RPMI8226 (cell line): ENCODE measurements at regions not wholly inside any gene's neighbourhood (a gene's known extent, or its start where the extent isn't known, plus 50 kb on each side); places are given as distances from the start of the nearest gene placed in this dataset.

Experiments used
- DNase-seq: peaks from one replicate; pipeline ENCODE4 v3.0.0-alpha.2; 2015

DNA sequence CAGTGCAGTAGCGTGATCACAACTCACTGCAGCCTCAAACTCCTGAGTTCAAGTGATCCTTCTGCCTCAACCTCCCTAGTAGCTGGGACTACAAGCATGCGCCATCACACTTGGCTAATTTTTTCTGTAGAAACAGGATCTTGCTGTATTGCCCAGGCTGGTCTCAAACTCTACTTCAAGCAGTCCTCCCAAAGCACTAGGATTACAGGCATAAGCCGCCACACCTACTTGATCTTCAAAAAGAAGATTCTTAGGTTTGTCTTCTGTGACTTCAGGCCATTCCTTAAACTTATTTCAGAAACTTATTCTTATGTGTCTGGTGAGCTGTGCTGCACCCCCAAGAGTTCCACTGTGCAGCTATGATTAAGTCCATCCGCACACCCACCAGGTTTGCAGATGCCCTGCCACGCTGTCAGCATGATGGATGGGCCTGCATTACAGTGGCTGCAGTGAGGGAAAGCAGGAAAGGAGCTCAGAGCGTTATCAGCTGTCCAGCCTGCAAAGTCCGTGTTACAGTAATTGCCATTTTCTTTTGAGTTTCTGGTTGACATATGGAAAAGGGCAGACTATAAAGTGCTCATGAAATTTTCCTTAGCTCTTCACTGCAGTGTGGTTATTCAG, 146.6 kb downstream of the AASDH start:
- no peak for DNase-seq

GRCh38 chr4:56238251-56238650, 149.0 kb downstream of the AASDH start:
- no peak for DNase-seq

DNA sequence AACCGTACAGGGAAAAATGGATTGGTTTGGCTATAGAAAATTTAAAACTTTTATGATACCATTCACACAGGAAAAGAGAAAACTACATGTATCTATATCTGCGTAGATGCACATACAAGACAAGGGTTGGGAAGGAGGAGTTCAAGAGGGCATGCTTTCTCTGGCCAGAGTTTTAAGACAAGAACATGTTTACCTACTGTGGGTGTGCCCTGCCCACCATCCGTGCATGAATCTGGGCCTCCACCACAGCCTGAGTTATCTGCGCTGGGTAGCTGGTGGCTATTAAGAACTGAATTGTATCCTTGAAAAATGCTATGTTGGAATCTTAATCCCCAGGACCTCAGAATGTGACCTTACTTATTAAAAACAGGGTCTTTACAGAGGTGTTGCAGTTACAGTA, 151.6 kb downstream of the AASDH start:
- DNase-seq: no peak

DNA sequence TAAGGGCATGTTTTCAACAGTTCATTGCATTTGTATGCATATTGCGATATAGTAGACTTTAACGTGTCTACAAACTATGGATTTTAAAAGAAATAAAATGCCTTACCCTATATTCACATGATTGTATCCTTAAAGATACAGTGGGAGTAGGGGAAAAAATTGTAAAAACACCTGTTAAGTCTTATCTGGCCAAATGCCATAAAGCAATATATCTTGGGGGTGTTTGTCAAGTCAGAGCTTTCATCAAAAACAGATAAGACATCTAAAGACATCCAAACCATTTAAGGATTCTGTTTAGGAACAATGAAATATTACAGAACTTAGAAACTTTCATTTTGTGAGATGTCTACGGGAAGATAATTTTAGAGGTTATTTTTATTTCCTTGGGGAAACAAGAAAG, 152.3 kb downstream of the AASDH start:
- DNase-seq: no peak

GRCh38 chr4:56234098-56234497, 153.2 kb downstream of the AASDH start:
- no peak for DNase-seq

DNA sequence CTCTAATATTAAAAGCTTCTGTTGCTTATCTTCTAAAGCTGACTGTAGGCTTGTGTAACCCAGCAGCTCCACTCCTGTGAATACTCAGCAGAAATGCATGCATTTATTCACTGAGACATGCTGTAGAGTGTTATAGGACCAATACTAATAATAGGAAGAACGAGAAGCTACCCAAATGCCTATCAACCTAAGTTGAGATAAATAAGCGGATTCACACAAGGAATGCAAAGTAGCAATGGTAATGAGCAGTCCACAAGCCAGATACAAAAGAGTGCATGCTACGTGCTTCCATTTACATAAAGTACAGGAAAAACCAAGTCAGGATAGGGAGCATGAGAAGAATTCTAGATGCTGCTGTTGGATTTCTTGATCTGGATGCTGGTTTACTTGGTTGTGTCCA, 155.9 kb downstream of the AASDH start:
- DNase-seq: no peak

- no peak for DNase-seq
Observed at GRCh38 chr4:56229947-56230346, 157.3 kb downstream of the AASDH start.

DNA sequence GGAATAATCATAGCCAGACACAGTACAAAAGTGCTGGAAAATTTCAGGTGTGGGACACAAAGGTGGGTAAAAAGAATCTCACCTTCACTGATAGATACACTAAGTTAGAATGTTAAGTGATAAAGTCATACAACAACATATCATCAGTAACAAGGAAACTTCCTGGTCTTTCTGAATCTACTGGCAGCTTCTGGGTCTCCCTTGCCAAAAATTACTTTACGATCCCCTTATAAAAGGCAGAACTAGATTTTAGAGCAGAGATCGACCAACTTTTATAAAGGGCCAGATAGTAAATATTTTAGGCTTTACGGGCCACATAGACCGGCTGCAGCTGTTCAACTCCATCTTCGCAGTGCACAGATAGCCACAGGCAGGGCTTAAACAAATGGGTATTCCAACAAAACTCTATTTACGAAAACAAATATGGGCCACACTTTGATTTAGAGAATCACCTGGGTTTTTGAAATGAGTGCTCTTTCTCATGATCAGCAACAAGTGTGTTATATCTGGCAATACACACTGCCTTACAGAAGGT, 159.9 kb downstream of the AASDH start:
- no peak for DNase-seq

GRCh38 chr4:56226579-56226978, 160.7 kb downstream of the AASDH start:
- no peak for DNase-seq

DNA sequence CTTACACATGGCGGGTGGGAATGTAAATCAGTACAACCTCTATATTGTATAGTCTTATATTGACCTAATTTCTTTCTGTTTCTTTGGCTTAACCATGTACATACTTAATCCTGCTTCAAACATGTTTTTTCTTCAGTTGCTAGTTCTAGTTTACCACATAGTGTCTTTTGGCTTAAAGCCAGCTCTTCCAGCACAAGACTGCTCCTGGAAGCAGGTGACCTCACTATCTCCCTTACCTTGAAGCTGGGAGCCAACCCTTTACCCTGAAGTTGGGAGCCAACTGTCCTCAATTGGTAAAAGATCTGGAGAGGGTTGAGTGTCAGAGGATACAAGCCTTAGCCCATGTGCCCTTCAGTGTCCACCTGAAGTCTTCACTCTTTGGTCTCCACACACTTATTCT, 162.7 kb downstream of the AASDH start:
- DNase-seq: no peak

GRCh38 chr4:56222514-56222913, 164.8 kb downstream of the AASDH start:
- no peak for DNase-seq

- DNase-seq: no peak
Observed at GRCh38 chr4:56220261-56220660, 167.0 kb downstream of the AASDH start.

DNA sequence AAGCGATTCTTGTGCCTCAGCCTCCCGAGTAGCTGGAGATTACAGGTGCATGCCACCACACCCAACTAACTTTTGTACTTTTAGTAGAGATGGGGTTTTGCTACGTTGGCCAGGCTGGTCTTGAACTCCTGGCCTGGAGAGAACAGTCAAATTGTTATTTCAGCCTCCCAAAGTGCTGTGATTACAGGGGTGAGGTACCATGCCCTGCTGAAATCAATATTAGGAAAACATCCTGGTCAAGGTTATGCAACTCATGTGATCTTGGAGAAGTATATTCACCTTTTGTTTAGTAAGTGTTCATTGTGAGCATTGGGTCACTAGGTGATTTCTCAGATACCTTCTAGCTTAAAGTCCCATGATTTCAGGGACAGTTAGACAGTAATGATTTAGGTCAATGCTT, 167.8 kb downstream of the AASDH start:
- no peak for DNase-seq

DNA sequence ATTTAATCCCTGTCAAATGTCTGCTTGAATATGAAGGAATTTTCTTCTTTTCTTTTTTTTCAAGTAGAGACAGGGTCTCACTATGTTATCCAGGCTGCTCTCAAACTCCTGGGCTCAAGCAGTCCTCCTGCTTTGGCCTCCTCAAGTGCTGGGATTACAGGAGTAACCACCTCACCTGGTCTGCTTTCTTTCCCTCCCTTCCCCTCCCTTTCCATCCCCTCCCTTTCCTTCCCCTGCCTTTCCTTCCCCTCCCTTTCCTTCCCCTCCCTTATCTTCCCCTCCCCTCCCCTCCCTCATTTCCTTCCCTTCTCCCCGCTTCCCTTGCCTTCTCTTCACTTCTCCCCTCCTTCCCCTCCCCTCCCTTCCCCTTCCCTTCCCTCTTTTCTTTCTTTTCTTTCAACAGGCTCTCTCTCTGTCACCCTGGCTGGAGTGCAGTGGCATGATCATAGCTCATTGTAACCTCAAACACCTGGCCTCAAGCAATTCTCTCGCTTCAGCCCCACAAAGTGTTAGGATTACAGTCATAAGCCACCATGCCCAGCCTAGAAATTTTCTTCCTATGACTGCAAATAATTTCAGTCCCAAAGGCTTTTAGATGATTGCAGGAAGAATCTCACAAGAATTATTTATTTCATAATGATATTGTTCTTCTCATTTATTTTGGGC, 168.9 kb downstream of the AASDH start:
- no peak for DNase-seq

- DNase-seq: no peak
Observed at GRCh38 chr4:56217343-56217890, 169.9 kb downstream of the AASDH start.

DNA sequence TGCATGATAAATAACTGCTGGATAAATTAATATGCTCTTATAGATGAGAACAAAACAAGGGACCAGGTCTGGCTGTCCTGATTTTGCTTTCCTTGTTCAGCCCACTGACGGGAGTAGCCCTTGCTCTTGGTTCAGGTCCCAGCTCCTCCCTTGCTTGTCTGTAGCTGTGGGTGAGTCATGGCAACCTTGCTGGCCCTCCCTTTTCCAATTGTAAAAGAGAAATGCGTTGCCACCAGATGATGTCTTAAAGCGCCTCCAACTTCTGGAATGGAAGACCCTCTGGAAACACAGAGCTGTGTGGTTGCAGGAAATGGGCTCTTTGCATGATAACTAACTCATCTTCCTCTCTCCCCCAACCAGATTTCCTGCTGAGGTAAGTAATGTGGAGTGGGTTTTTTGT, 171.4 kb downstream of the AASDH start:
- no peak for DNase-seq

DNA sequence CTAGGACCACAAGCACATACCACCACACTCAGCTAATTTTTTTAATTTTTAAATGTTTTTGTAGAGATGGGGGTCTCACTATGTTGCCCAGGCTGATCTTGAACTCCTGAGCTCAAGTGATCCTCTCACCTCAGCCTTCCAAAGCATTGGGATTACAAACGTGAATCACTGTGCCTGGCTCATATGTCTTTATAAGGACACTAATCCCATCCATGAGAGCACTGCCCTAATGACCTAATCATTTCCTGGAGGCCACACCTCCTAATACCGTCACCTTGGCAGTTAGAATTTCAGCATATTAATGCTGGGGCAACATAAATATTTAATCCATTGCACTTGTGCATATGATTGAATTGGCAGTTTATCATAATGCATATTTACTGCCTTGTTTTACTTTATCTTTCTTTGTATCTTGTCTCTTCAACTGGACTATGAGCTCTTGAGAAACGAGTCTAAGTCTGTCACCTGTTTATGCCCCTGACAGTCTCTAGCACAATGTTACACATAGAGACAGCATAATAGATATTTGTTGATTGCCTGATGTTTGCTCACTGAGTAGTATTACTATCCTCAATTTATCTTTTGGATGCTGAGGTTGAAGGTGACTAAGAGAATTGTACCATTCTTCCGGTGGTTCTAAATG, 172.0 kb downstream of the AASDH start:
- DNase-seq: no peak

DNA sequence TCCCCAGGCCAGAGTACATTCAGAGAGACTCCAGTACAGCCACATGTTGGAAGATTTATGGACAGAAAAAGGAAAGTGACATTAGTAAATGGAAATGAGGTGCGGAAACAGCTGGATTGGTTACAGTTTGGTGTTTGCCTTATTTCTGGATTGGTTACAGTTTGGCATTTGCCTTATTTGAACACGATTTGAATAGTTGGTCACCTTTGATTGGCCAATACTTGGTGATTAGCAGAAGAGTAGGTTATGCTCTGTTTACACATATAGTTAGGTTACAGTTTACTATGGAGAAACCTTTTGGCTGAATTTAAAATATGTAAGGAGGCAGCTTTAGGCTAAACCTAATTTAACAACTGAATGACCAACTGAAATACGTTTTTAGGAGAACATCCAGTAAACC, 173.7 kb downstream of the AASDH start:
- no peak for DNase-seq

DNA sequence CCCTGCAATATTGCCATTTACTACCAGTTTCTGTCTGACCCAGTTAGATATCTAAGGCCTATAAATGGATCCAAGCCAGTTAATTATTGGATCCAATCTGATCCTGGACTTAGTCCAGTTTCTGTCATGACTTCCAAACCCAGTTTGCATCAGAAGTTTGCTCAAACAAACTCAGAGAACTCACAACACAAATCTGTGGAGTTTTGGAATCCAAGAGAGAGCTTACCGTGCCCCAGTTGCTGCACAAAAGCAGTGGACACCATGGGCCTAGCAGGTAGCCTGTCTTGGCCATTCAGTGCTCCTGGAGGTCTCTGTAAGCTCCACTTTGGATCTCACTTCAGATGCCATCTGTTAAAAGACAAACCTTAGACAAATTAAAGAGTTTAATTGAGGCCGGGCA, 174.5 kb downstream of the AASDH start:
- no peak for DNase-seq

- DNase-seq: no peak
Observed at GRCh38 chr4:56211202-56211601, 176.1 kb downstream of the AASDH start.

DNA sequence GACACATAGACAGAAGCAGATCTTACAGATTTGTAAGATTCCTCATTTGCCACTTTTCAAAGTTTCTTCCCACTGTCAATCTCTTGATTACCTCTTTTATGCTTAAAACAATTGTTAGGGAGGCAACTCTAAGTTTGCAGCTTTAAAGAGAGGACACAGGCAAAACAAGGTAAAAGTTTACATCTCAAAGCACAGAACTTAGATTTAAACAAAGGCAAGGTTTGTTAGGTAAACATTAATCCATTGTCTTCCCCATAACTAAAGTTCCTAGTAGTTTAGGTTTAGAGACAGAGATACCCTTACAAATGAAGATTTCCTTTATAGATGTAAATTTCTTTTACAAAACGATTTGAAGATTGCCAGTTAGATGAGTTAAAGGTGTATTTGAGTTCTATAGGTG, 176.9 kb downstream of the AASDH start:
- no peak for DNase-seq

DNA sequence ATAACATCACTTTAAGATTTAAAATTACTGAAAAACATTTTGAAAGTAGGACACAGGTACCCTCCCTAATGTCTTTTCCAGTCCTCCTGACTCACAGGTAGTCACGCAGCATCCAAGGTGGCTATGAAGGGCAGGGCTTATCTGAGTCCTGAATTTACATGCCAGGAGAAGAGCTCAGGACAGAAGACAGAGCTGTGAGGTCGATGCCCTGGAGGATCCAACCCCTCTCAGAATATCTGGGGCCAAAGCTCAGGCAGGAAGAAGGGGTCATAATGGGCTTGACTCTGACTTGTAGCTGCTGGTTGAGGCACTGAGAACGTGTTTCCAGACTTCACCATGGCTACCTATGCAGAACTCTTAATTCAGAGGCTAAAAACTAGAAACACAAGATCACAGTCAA, 177.5 kb downstream of the AASDH start:
- DNase-seq: no peak

GRCh38 chr4:56208103-56208502, 179.2 kb downstream of the AASDH start:
- no peak for DNase-seq

DNA sequence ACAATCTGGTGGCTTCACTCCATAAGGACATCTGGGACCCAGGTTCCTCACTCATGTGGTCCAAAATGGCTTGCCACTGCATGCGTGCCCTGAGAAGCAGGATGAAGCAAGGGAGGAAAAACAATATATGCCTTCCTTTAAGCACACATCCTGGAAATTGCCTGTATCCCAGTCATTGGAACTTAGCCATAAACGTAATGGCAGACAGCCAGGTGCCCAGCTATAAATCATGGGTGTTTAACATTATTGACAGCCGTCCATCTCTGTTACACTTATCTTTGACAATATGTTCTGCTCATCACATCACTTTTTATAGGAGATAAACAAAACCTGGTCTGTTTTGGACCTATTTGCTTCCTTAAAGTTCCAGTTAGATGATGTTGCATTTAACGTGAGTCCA, 181.0 kb downstream of the AASDH start:
- no peak for DNase-seq
